SK-N-SH treated with all-trans-retinoic acid at 6 μM for 48 hours (cell line): ENCODE measurements at regions not wholly inside any gene's neighbourhood (a gene's known extent, or its start where the extent isn't known, plus 50 kb on each side); places are given as distances from the start of the nearest gene placed in this dataset.
"Not testable (repeated sequence)": the region's sequence is repeated elsewhere in the genome, so short reads cannot be mapped to it uniquely, and the experiment has no call there.

Experiments
- ATAC-seq: fragments of 200-7000 bp; cut with Tn5 transposase; 3 replicates; pipeline ENCODE4 v1.9.1; 2020; ENCODE audit warnings: mild to moderate bottlenecking, moderate library complexity
- ARNTL ChIP-seq: fragments of 450-650 bp; formaldehyde crosslinking; IDR thresholded peaks from 2 replicates; pipeline ENCODE4 v1.5.0; 2020; ENCODE audit warnings: low read depth, mild to moderate bottlenecking, moderate library complexity, borderline replicate concordance
- BACH2 ChIP-seq: fragments of 250-450 bp; sonication (Bioruptor Pico); IDR thresholded peaks from 2 replicates; pipeline ENCODE4 v1.9.0; 2021; ENCODE audit warnings: mild to moderate bottlenecking, borderline replicate concordance
- CSDC2 ChIP-seq: fragments of 250-450 bp; sonication (Bioruptor Pico); IDR thresholded peaks from 2 replicates; pipeline ENCODE4 v1.5.0; 2020; ENCODE audit warnings: mild to moderate bottlenecking, moderate library complexity
- ESRRG ChIP-seq: fragments of 250-450 bp; sonication (Bioruptor Pico); IDR thresholded peaks from 2 replicates; pipeline ENCODE4 v1.6.1; 2021; ENCODE audit warnings: mild to moderate bottlenecking
- ISL1 ChIP-seq: fragments of 250-450 bp; sonication (Bioruptor Pico); IDR thresholded peaks from 2 replicates; pipeline ENCODE4 v2.1.2; 2022; ENCODE audit warnings: mild to moderate bottlenecking, moderate library complexity
- OSR1 ChIP-seq: fragments of 250-450 bp; sonication (Bioruptor Pico); IDR thresholded peaks from 2 replicates; pipeline ENCODE4 v1.8.0; 2022; ENCODE audit warnings: moderate library complexity, mild to moderate bottlenecking, inconsistent platforms
- PPARA ChIP-seq: fragments of 250-450 bp; sonication (Bioruptor Pico); IDR thresholded peaks from 2 replicates; pipeline ENCODE4 v1.5.0; 2020; ENCODE audit warnings: mild to moderate bottlenecking, borderline replicate concordance
- RARB ChIP-seq: fragments of 250-450 bp; sonication (Bioruptor Pico); IDR thresholded peaks from 2 replicates; pipeline ENCODE4 v1.8.0; 2021; ENCODE audit warnings: mild to moderate bottlenecking, moderate library complexity
- SNAI2 ChIP-seq: fragments of 250-450 bp; sonication (Bioruptor Pico); IDR thresholded peaks from 2 replicates; pipeline ENCODE4 v1.5.0; 2020; ENCODE audit warnings: mild to moderate bottlenecking, moderate library complexity
- TCF4 ChIP-seq: fragments of 250-450 bp; sonication (Bioruptor Pico); IDR thresholded peaks from 2 replicates; pipeline ENCODE4 v1.8.0; 2021; ENCODE audit warnings: mild to moderate bottlenecking, moderate library complexity, borderline replicate concordance
- TOX ChIP-seq: fragments of 250-450 bp; sonication (Bioruptor Pico); IDR thresholded peaks from 2 replicates; pipeline ENCODE4 v1.8.0; 2021; ENCODE audit warnings: mild to moderate bottlenecking, moderate library complexity, borderline replicate concordance
- ZC3H10 ChIP-seq: fragments of 250-450 bp; sonication (Bioruptor Pico); IDR thresholded peaks from 2 replicates; pipeline ENCODE4 v1.5.1; 2021; ENCODE audit warnings: mild to moderate bottlenecking, moderate library complexity
- ZFP3 ChIP-seq: fragments of 250-450 bp; sonication (Bioruptor Pico); IDR thresholded peaks from 2 replicates; pipeline ENCODE4 v1.5.0; 2020; ENCODE audit warnings: mild to moderate bottlenecking, moderate library complexity
- ZFP30 ChIP-seq: fragments of 450-650 bp; formaldehyde crosslinking; IDR thresholded peaks from 2 replicates; pipeline ENCODE4 v1.5.0; 2022; ENCODE audit warnings: mild to moderate bottlenecking, moderate library complexity
- ZNF565 ChIP-seq: fragments of 450-650 bp; formaldehyde crosslinking; conservative IDR thresholded peaks from 2 replicates; pipeline ENCODE4 v1.5.0; 2020; ENCODE audit warnings: low read depth, mild to moderate bottlenecking, moderate library complexity
- ZNF70 ChIP-seq: fragments of 450-650 bp; formaldehyde crosslinking; IDR thresholded peaks from 2 replicates; pipeline ENCODE4 v1.5.0; 2020; ENCODE audit warnings: mild to moderate bottlenecking, moderate library complexity
- ZNF8 ChIP-seq: fragments of 450-650 bp; formaldehyde crosslinking; IDR thresholded peaks from 2 replicates; pipeline ENCODE4 v1.5.0; 2020; ENCODE audit warnings: mild to moderate bottlenecking, moderate library complexity
- TF ChIP-seq, protein P1 (sequence below): fragments of 250-450 bp; sonication (Bioruptor Pico); IDR thresholded peaks from 2 replicates; pipeline ENCODE4 v1.8.0; 2021; ENCODE audit warnings: low read depth, mild to moderate bottlenecking, moderate library complexity, borderline replicate concordance
- TF ChIP-seq, protein P2 (sequence below): fragments of 250-450 bp; sonication (Bioruptor Pico); IDR thresholded peaks from 2 replicates; pipeline ENCODE4 v1.8.0; 2020; ENCODE audit warnings: mild to moderate bottlenecking, moderate library complexity, borderline replicate concordance
- TF ChIP-seq, protein P3 (sequence below): fragments of 250-450 bp; sonication (Bioruptor Pico); IDR thresholded peaks from 2 replicates; pipeline ENCODE4 v1.5.1; 2020; ENCODE audit warnings: low read depth, mild to moderate bottlenecking, moderate library complexity
- TF ChIP-seq, protein P4 (sequence below): fragments of 250-450 bp; sonication (Bioruptor Pico); IDR thresholded peaks from 2 replicates; pipeline ENCODE4 v1.5.0; 2020; ENCODE audit warnings: mild to moderate bottlenecking, moderate library complexity
- TF ChIP-seq, protein P5 (sequence below): fragments of 250-450 bp; sonication (Bioruptor Pico); IDR thresholded peaks from 2 replicates; pipeline ENCODE4 v1.5.1; 2021; ENCODE audit warnings: mild to moderate bottlenecking, moderate library complexity

DNA sequence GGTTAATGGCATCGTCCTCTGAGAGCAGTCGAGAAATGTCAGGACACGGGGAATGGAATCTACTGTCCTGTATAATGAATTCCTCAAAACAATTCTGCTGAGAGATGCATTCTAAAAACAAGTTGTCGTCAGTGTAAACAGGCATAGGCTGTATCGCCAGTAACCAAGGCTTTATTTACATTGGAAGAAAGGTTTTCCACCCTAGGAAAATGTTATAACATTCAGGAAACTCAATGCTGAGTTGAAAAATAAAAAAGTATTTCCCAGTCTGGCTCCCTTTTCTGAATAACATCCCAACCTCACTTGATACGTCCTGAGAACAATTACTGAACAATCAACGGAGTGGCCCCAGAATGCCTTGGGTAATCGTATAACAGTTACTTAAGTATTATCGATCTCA lies 79.6 kb upstream of the UCN3 start:
- TF ChIP-seq ZFP30 (CRISPR knock-in tag) (no peak), ZC3H10 (CRISPR knock-in tag) (no peak), RARB (no peak), SNAI2 (CRISPR knock-in tag) (no peak), ARNTL (no peak), ZNF70 (CRISPR knock-in tag) (no peak), BACH2 (no peak), TCF4 (CRISPR knock-in tag) (no peak), OSR1 (no peak), ZNF8 (CRISPR knock-in tag) (no peak), PPARA (CRISPR knock-in tag) (no peak), ISL1 (CRISPR knock-in tag) (no peak), ESRRG (CRISPR knock-in tag) (no peak)
- TF ChIP-seq, protein P1, sequence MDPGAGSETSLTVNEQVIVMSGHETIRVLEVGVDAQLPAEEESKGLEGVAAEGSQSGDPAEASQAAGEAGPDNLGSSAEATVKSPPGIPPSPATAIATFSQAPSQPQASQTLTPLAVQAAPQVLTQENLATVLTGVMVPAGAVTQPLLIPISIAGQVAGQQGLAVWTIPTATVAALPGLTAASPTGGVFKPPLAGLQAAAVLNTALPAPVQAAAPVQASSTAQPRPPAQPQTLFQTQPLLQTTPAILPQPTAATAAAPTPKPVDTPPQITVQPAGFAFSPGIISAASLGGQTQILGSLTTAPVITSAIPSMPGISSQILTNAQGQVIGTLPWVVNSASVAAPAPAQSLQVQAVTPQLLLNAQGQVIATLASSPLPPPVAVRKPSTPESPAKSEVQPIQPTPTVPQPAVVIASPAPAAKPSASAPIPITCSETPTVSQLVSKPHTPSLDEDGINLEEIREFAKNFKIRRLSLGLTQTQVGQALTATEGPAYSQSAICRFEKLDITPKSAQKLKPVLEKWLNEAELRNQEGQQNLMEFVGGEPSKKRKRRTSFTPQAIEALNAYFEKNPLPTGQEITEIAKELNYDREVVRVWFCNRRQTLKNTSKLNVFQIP: no peak
- TF ChIP-seq, protein P2, sequence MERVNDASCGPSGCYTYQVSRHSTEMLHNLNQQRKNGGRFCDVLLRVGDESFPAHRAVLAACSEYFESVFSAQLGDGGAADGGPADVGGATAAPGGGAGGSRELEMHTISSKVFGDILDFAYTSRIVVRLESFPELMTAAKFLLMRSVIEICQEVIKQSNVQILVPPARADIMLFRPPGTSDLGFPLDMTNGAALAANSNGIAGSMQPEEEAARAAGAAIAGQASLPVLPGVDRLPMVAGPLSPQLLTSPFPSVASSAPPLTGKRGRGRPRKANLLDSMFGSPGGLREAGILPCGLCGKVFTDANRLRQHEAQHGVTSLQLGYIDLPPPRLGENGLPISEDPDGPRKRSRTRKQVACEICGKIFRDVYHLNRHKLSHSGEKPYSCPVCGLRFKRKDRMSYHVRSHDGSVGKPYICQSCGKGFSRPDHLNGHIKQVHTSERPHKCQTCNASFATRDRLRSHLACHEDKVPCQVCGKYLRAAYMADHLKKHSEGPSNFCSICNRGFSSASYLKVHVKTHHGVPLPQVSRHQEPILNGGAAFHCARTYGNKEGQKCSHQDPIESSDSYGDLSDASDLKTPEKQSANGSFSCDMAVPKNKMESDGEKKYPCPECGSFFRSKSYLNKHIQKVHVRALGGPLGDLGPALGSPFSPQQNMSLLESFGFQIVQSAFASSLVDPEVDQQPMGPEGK (CRISPR knock-in tag): no peak
- TF ChIP-seq, protein P3, sequence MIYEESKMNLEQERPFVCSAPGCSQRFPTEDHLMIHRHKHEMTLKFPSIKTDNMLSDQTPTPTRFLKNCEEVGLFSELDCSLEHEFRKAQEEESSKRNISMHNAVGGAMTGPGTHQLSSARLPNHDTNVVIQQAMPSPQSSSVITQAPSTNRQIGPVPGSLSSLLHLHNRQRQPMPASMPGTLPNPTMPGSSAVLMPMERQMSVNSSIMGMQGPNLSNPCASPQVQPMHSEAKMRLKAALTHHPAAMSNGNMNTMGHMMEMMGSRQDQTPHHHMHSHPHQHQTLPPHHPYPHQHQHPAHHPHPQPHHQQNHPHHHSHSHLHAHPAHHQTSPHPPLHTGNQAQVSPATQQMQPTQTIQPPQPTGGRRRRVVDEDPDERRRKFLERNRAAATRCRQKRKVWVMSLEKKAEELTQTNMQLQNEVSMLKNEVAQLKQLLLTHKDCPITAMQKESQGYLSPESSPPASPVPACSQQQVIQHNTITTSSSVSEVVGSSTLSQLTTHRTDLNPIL (CRISPR knock-in tag): no peak
- TF ChIP-seq, protein P4, sequence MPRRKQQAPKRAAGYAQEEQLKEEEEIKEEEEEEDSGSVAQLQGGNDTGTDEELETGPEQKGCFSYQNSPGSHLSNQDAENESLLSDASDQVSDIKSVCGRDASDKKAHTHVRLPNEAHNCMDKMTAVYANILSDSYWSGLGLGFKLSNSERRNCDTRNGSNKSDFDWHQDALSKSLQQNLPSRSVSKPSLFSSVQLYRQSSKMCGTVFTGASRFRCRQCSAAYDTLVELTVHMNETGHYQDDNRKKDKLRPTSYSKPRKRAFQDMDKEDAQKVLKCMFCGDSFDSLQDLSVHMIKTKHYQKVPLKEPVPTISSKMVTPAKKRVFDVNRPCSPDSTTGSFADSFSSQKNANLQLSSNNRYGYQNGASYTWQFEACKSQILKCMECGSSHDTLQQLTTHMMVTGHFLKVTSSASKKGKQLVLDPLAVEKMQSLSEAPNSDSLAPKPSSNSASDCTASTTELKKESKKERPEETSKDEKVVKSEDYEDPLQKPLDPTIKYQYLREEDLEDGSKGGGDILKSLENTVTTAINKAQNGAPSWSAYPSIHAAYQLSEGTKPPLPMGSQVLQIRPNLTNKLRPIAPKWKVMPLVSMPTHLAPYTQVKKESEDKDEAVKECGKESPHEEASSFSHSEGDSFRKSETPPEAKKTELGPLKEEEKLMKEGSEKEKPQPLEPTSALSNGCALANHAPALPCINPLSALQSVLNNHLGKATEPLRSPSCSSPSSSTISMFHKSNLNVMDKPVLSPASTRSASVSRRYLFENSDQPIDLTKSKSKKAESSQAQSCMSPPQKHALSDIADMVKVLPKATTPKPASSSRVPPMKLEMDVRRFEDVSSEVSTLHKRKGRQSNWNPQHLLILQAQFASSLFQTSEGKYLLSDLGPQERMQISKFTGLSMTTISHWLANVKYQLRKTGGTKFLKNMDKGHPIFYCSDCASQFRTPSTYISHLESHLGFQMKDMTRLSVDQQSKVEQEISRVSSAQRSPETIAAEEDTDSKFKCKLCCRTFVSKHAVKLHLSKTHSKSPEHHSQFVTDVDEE: no peak
- no peak for ATAC-seq

DNA sequence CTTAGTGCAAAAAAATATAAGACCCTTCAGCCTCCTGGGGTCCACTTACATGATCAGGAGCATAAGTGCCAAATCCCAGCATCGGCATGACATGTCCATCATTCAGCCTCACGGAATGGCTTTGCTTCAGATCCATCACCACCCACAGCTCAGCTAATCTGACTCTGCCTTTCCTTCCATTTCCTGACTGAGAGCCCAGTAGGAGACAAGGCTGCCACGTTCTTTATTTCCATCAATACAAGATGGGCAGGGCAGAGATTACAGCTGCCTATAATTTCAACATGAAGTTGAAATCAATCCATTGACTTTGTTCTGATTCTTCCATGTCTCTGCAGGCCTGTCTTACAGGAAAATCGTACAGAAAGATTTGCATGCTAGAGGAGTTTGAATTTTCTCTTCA lies 76.4 kb upstream of the UCN3 start:
- TF ChIP-seq, protein P5, sequence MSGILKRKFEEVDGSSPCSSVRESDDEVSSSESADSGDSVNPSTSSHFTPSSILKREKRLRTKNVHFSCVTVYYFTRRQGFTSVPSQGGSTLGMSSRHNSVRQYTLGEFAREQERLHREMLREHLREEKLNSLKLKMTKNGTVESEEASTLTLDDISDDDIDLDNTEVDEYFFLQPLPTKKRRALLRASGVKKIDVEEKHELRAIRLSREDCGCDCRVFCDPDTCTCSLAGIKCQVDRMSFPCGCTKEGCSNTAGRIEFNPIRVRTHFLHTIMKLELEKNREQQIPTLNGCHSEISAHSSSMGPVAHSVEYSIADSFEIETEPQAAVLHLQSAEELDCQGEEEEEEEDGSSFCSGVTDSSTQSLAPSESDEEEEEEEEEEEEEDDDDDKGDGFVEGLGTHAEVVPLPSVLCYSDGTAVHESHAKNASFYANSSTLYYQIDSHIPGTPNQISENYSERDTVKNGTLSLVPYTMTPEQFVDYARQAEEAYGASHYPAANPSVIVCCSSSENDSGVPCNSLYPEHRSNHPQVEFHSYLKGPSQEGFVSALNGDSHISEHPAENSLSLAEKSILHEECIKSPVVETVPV (CRISPR knock-in tag): no peak
- TF ChIP-seq ZC3H10 (CRISPR knock-in tag) (no peak), CSDC2 (no peak), ZNF565 (no peak), BACH2 (no peak), TCF4 (CRISPR knock-in tag) (no peak), ZNF70 (CRISPR knock-in tag) (no peak), TOX (CRISPR knock-in tag) (no peak), ZFP30 (CRISPR knock-in tag) (no peak), ARNTL (no peak), RARB (no peak), PPARA (CRISPR knock-in tag) (no peak), ESRRG (CRISPR knock-in tag) (no peak), ISL1 (CRISPR knock-in tag) (no peak), ZFP3 (CRISPR knock-in tag) (no peak), SNAI2 (CRISPR knock-in tag) (no peak)
- TF ChIP-seq, protein P4: no peak
- TF ChIP-seq, protein P3 (CRISPR knock-in tag): no peak
- TF ChIP-seq, protein P2 (CRISPR knock-in tag): no peak
- TF ChIP-seq, all 23 proteins: peak for 0
- no peak for ATAC-seq

DNA sequence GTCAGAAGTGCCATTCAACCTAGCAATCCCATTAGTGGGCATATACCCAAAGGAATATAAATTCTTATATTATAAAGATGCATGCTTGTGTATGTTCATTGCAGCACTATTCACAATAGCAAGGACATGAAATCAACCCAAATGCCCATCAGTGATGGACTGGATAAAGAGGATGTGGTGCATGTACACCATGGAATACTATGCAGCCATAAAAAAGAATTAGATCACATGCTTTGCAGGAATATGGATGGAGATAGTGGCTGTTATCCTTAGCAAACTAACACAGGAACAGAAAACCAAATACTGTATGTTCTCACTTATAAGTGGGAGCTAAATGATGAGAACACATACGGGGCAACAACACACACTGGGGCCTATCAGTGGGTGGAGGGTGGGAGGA lies 75.5 kb upstream of the UCN3 start:
- not testable (repeated sequence) for ATAC-seq
